ENCODE measurements at regions not wholly inside any gene's neighbourhood (a gene's known extent, or its start where the extent isn't known, plus 50 kb on each side); places are given as distances from the start of the nearest gene placed in this dataset.
A peak's percentile ranks its signal among the peaks of the same experiment; 100 is the strongest.

GRCh38 chr5:77145666-77146065 lies 58.6 kb upstream of the ZBED3 start:
- POLR2A ChIA-PET (ENCODE audit: low non-redundant PET): no interaction called here
- no peak overlapping the region for H3K27ac ChIP-seq
- DNase-seq (ENCODE audit: low spot score): peak; percentile 48
- CTCF ChIA-PET: interaction anchor here (0.6 to 1.8 kb wide), 8 partner anchors 8 to 682 kb away, joined by 3 to 12 read pairs (median 3); partner anchors contain the start of gene WDR41
- TF ChIP-seq, protein P1, sequence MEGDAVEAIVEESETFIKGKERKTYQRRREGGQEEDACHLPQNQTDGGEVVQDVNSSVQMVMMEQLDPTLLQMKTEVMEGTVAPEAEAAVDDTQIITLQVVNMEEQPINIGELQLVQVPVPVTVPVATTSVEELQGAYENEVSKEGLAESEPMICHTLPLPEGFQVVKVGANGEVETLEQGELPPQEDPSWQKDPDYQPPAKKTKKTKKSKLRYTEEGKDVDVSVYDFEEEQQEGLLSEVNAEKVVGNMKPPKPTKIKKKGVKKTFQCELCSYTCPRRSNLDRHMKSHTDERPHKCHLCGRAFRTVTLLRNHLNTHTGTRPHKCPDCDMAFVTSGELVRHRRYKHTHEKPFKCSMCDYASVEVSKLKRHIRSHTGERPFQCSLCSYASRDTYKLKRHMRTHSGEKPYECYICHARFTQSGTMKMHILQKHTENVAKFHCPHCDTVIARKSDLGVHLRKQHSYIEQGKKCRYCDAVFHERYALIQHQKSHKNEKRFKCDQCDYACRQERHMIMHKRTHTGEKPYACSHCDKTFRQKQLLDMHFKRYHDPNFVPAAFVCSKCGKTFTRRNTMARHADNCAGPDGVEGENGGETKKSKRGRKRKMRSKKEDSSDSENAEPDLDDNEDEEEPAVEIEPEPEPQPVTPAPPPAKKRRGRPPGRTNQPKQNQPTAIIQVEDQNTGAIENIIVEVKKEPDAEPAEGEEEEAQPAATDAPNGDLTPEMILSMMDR (conservative IDR thresholded peaks at IDR 0.05; ENCODE audit: low read depth): no peak

- DNase-seq (ENCODE audit: low spot score): no peak
- TF ChIP-seq, protein P1 (conservative IDR thresholded peaks at IDR 0.05; ENCODE audit: low read depth): peak; percentile 72; the same call in 1 of the 2 replicates
- no peak overlapping the region for H3K27ac ChIP-seq
- ChIA-PET CTCF (interaction anchor here (0.6 to 1.8 kb wide), 10 partner anchors 9 to 683 kb away, joined by 3 to 12 read pairs (median 3); partner anchors contain the start of gene WDR41), POLR2A (ENCODE audit: low non-redundant PET) (no interaction called here)
These were observed 57.7 kb upstream of the ZBED3 start for GRCh38 chr5:77144837-77145139.

- CTCF ChIA-PET: interaction anchor here (0.6 to 1.8 kb wide), 29 partner anchors 8 to 1714 kb away, joined by 3 to 9 read pairs (median 3); no protein-coding TSS in a partner anchor
- POLR2A ChIA-PET (ENCODE audit: low non-redundant PET): interaction anchor here (0.6 kb wide), 1 partner anchor 11 kb away, joined by 4 read pairs; no protein-coding TSS in a partner anchor
- TF ChIP-seq, protein P1 (conservative IDR thresholded peaks at IDR 0.05; ENCODE audit: low read depth): peak; percentile 95
- DNase-seq (ENCODE audit: low spot score): peak; percentile 69
- no peak overlapping the region for H3K27ac ChIP-seq
These were observed 57.1 kb upstream of the ZBED3 start for GRCh38 chr5:77143998-77144836.

- POLR2A ChIA-PET (ENCODE audit: low non-redundant PET): no interaction called here
- DNase-seq (ENCODE audit: low spot score): no peak
- H3K27ac ChIP-seq: no peak overlapping the region
- TF ChIP-seq, protein P1 (conservative IDR thresholded peaks at IDR 0.05; ENCODE audit: low read depth): no peak
- CTCF ChIA-PET: interaction anchor here (0.5 kb wide), 1 partner anchor 53 kb away, joined by 3 read pairs; the partner anchor contains the start of gene ZBED3
These were observed 53.3 kb upstream of the ZBED3 start for GRCh38 chr5:77140350-77140749.

DNA sequence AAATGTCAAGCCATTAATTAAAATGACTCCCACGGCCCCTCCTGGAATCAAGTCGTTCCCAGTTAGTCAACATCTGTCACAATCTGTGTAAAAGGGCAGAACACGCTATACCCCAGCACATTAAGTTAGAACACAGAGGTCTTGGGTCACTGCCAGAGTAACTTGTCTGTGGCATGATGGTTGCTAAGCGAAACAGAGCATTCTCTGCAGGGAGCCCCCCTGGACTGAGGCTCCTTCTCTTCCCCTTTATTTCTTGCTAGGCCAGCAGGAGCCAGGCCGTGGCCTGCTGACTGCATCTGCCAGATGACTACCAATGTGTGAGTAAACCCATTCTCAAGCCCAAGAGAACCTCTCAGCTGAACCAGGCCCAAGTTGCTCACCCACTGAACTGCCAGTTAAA lies 51.9 kb upstream of the ZBED3 start:
- CTCF ChIA-PET: no interaction called here
- H3K27ac ChIP-seq: no peak overlapping the region
- DNase-seq (ENCODE audit: low spot score): no peak
- POLR2A ChIA-PET (ENCODE audit: low non-redundant PET): no interaction called here
- TF ChIP-seq, protein P1 (conservative IDR thresholded peaks at IDR 0.05; ENCODE audit: low read depth): no peak
